GM19351 (cell line): ENCODE measurements at regions not wholly inside any gene's neighbourhood (a gene's known extent, or its start where the extent isn't known, plus 50 kb on each side); places are given as distances from the start of the nearest gene placed in this dataset.

Experiments
- ATAC-seq: cut with Tn5 transposase; IDR thresholded peaks from one replicate; pipeline ENCODE4 v1.9.1; 2021; ENCODE audit warnings: mild to moderate bottlenecking, moderate library complexity; ENCODE audit not compliant: unreplicated experiment

GRCh38 chr5:96075579-96076289 is 114.1 kb upstream of the ELL2 start:
- ATAC-seq: no peak

- no peak for ATAC-seq
These were observed 113.2 kb upstream of the ELL2 start for GRCh38 chr5:96074870-96075269.

- no peak for ATAC-seq
These were observed 112.8 kb upstream of the ELL2 start for GRCh38 chr5:96074460-96074859.

GRCh38 chr5:96072791-96073165 is 111.1 kb upstream of the ELL2 start:
- no peak for ATAC-seq

GRCh38 chr5:96072138-96072790 is 110.6 kb upstream of the ELL2 start:
- no peak for ATAC-seq

- no peak for ATAC-seq
These were observed 109.1 kb upstream of the ELL2 start for GRCh38 chr5:96070622-96071225.

- no peak for ATAC-seq
These were observed 106.4 kb upstream of the ELL2 start for GRCh38 chr5:96067894-96068614.

GRCh38 chr5:96067251-96067650 is 105.6 kb upstream of the ELL2 start:
- ATAC-seq: no peak

GRCh38 chr5:96066386-96066719 is 104.7 kb upstream of the ELL2 start:
- ATAC-seq: no peak

- no peak for ATAC-seq
These were observed 104.2 kb upstream of the ELL2 start for GRCh38 chr5:96065685-96066385.

GRCh38 chr5:96064877-96065276 is 103.2 kb upstream of the ELL2 start:
- ATAC-seq: no peak

- no peak for ATAC-seq
These were observed 101.2 kb upstream of the ELL2 start for GRCh38 chr5:96062836-96063235.

GRCh38 chr5:96058084-96058483 is 96.4 kb upstream of the ELL2 start:
- no peak for ATAC-seq

- ATAC-seq: no peak
These were observed 92.8 kb upstream of the ELL2 start for GRCh38 chr5:96054311-96055030.

GRCh38 chr5:96053063-96053735 is 91.5 kb upstream of the ELL2 start:
- no peak for ATAC-seq

GRCh38 chr5:96052374-96052773 is 90.7 kb upstream of the ELL2 start:
- no peak for ATAC-seq

- ATAC-seq: no peak
These were observed 89.8 kb upstream of the ELL2 start for GRCh38 chr5:96051401-96051830.

- no peak for ATAC-seq
These were observed 88.7 kb upstream of the ELL2 start for GRCh38 chr5:96050273-96050880.
